ENCODE measurements at regions not wholly inside any gene's neighbourhood (a gene's known extent, or its start where the extent isn't known, plus 50 kb on each side); places are given as distances from the start of the nearest gene placed in this dataset.

DNA sequence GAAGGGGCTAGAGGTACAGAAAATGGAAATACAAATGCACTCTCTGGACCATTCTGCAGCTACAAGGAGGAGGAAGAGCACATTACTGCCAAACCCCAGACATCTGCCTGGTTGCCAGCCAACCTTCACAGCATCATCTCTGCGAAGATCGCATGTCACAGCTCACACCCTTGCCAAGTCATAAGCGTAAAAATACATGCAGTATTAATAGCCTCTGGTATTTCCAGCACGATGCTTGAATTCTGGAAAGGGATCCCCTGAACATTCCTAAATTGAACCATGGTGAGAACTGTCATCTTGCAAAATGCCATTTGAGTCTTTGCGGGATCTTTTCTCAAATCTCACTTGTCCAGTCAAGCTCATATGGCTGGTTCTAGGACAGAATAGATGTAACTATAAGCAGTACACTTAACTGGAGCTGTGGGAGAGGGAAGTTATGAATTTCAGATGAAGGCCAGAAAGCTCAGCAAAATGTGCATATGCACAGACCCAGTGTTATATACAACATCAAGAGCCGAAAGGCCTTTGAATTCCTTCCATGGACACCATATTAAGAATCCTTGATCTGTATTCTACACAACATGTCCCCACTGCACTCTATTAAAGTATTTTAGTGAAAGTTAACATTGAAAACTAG, 211.6 kb downstream of the DUSP6 start:
- TF ChIP-seq, protein P1, sequence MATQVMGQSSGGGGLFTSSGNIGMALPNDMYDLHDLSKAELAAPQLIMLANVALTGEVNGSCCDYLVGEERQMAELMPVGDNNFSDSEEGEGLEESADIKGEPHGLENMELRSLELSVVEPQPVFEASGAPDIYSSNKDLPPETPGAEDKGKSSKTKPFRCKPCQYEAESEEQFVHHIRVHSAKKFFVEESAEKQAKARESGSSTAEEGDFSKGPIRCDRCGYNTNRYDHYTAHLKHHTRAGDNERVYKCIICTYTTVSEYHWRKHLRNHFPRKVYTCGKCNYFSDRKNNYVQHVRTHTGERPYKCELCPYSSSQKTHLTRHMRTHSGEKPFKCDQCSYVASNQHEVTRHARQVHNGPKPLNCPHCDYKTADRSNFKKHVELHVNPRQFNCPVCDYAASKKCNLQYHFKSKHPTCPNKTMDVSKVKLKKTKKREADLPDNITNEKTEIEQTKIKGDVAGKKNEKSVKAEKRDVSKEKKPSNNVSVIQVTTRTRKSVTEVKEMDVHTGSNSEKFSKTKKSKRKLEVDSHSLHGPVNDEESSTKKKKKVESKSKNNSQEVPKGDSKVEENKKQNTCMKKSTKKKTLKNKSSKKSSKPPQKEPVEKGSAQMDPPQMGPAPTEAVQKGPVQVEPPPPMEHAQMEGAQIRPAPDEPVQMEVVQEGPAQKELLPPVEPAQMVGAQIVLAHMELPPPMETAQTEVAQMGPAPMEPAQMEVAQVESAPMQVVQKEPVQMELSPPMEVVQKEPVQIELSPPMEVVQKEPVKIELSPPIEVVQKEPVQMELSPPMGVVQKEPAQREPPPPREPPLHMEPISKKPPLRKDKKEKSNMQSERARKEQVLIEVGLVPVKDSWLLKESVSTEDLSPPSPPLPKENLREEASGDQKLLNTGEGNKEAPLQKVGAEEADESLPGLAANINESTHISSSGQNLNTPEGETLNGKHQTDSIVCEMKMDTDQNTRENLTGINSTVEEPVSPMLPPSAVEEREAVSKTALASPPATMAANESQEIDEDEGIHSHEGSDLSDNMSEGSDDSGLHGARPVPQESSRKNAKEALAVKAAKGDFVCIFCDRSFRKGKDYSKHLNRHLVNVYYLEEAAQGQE (IDR thresholded peaks at IDR 0.05; ENCODE audit: low read depth): no peak
- TF ChIP-seq ZBTB7A (IDR thresholded peaks at IDR 0.05; ENCODE audit: low read depth) (no peak), RAD21 (IDR thresholded peaks at IDR 0.05; ENCODE audit: low read depth) (no peak), YY1 (IDR thresholded peaks at IDR 0.05; ENCODE audit: low read depth) (no peak), CREB1 (IDR thresholded peaks at IDR 0.05; ENCODE audit: low read depth) (no peak), EP300 (IDR thresholded peaks at IDR 0.05; ENCODE audit: borderline replicate concordance) (no peak), CEBPB (IDR thresholded peaks at IDR 0.05) (no peak), TCF12 (IDR thresholded peaks at IDR 0.05; ENCODE audit: low read depth) (no peak), TEAD4 (IDR thresholded peaks at IDR 0.05) (no peak), NFIC (IDR thresholded peaks at IDR 0.05) (no peak), EGR1 (IDR thresholded peaks at IDR 0.05) (no peak), TAF1 (IDR thresholded peaks at IDR 0.05; ENCODE audit: low read depth) (no peak), FOXM1 (IDR thresholded peaks at IDR 0.05; ENCODE audit: borderline replicate concordance, low read depth) (no peak)
- TF ChIP-seq, protein P2, sequence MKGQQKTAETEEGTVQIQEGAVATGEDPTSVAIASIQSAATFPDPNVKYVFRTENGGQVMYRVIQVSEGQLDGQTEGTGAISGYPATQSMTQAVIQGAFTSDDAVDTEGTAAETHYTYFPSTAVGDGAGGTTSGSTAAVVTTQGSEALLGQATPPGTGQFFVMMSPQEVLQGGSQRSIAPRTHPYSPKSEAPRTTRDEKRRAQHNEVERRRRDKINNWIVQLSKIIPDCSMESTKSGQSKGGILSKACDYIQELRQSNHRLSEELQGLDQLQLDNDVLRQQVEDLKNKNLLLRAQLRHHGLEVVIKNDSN (IDR thresholded peaks at IDR 0.05): no peak
- TF ChIP-seq, protein P3, sequence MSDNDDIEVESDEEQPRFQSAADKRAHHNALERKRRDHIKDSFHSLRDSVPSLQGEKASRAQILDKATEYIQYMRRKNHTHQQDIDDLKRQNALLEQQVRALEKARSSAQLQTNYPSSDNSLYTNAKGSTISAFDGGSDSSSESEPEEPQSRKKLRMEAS (IDR thresholded peaks at IDR 0.05): no peak

GRCh38 chr12:89140141-89140540, 212.2 kb downstream of the DUSP6 start:
- TF ChIP-seq ZBTB7A (IDR thresholded peaks at IDR 0.05; ENCODE audit: low read depth) (no peak), CREB1 (IDR thresholded peaks at IDR 0.05; ENCODE audit: low read depth) (no peak), RAD21 (IDR thresholded peaks at IDR 0.05; ENCODE audit: low read depth) (no peak), CEBPB (IDR thresholded peaks at IDR 0.05) (no peak), EP300 (IDR thresholded peaks at IDR 0.05; ENCODE audit: borderline replicate concordance) (no peak), TEAD4 (IDR thresholded peaks at IDR 0.05) (no peak), FOXM1 (IDR thresholded peaks at IDR 0.05; ENCODE audit: borderline replicate concordance, low read depth) (no peak), TCF12 (IDR thresholded peaks at IDR 0.05; ENCODE audit: low read depth) (no peak), NFIC (IDR thresholded peaks at IDR 0.05) (no peak), EGR1 (IDR thresholded peaks at IDR 0.05) (no peak), TAF1 (IDR thresholded peaks at IDR 0.05; ENCODE audit: low read depth) (no peak), YY1 (IDR thresholded peaks at IDR 0.05; ENCODE audit: low read depth) (no peak)
- TF ChIP-seq, protein P3 (IDR thresholded peaks at IDR 0.05): no peak
- TF ChIP-seq, protein P2 (IDR thresholded peaks at IDR 0.05): no peak
- TF ChIP-seq, protein P1 (IDR thresholded peaks at IDR 0.05; ENCODE audit: low read depth): no peak

DNA sequence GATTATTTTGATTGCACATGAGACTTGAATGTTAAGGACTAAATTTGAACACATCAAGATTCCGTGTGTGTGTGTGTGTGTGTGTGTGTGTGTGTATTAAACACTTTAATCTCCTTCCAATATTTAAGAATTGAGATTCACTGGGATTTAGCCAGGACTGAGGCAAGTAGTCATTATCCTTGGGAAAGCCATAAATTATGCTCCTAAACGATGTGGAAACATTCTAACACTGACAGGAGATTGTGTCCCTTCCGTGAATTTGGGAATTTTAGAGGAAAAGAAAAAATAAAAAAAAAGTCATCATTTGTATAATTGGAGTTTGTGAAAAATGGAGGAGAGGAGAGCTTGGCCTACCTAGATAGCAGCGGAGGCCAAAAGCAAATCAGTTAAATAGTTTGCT, 212.9 kb downstream of the DUSP6 start:
- TF ChIP-seq TEAD4 (IDR thresholded peaks at IDR 0.05) (no peak), EGR1 (IDR thresholded peaks at IDR 0.05) (no peak), FOXM1 (IDR thresholded peaks at IDR 0.05; ENCODE audit: borderline replicate concordance, low read depth) (no peak), NFIC (IDR thresholded peaks at IDR 0.05) (no peak), TCF12 (IDR thresholded peaks at IDR 0.05; ENCODE audit: low read depth) (no peak)
- TF ChIP-seq, protein P2 (IDR thresholded peaks at IDR 0.05): no peak

- TF ChIP-seq FOXM1 (IDR thresholded peaks at IDR 0.05; ENCODE audit: borderline replicate concordance, low read depth): no peak
- TF ChIP-seq CEBPB (IDR thresholded peaks at IDR 0.05): no peak
- TF ChIP-seq EGR1 (IDR thresholded peaks at IDR 0.05): no peak
- no peak for TF ChIP-seq TAF1 (IDR thresholded peaks at IDR 0.05; ENCODE audit: low read depth)
- no peak for TF ChIP-seq ZBTB7A (IDR thresholded peaks at IDR 0.05; ENCODE audit: low read depth)
- TF ChIP-seq, protein P3 (IDR thresholded peaks at IDR 0.05): no peak
- no peak for TF ChIP-seq YY1 (IDR thresholded peaks at IDR 0.05; ENCODE audit: low read depth)
- no peak for TF ChIP-seq EP300 (IDR thresholded peaks at IDR 0.05; ENCODE audit: borderline replicate concordance)
- no peak for TF ChIP-seq TCF12 (IDR thresholded peaks at IDR 0.05; ENCODE audit: low read depth)
- TF ChIP-seq, protein P1 (IDR thresholded peaks at IDR 0.05; ENCODE audit: low read depth): no peak
- no peak for TF ChIP-seq NFIC (IDR thresholded peaks at IDR 0.05)
- TF ChIP-seq CREB1 (IDR thresholded peaks at IDR 0.05; ENCODE audit: low read depth): no peak
- no peak for TF ChIP-seq RAD21 (IDR thresholded peaks at IDR 0.05; ENCODE audit: low read depth)
- TF ChIP-seq, protein P2 (IDR thresholded peaks at IDR 0.05): no peak
- no peak for TF ChIP-seq TEAD4 (IDR thresholded peaks at IDR 0.05)
These were observed 214.1 kb downstream of the DUSP6 start for GRCh38 chr12:89138048-89138852.
